ENCODE measurements at regions not wholly inside any gene's neighbourhood (a gene's known extent, or its start where the extent isn't known, plus 50 kb on each side); places are given as distances from the start of the nearest gene placed in this dataset.

DNA sequence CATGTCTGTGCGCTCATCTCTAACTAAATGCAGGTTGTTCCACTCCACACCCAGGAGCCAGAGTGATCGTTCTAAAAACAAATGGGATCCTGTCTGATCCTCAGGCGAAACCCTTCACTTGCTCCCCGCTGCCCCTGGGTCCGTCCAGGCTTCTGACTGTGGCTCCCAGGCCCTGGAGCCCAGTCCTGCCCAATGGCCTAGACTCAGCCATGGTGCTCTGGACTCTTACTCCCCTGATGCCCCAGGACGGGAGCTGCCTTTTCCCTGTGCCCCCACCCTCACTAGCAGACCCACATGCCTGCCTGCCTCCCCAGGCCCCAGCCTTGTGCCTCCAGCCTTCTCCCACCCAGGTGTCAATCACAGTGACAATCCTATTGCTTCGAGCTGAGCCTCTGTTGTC lies 256.7 kb downstream of the BMP7 start:
- TF ChIP-seq NFRKB (IDR thresholded peaks at IDR 0.05) = no peak
- TF ChIP-seq SUZ12 (IDR thresholded peaks at IDR 0.05) = no peak
- TF ChIP-seq LEF1 (IDR thresholded peaks at IDR 0.05; ENCODE audit: borderline replicate concordance) = no peak
- TF ChIP-seq TARDBP (IDR thresholded peaks at IDR 0.05) = no peak

Data from HEK293T (cell line).